PC-3 (cell line): ENCODE measurements at regions not wholly inside any gene's neighbourhood (a gene's known extent, or its start where the extent isn't known, plus 50 kb on each side); places are given as distances from the start of the nearest gene placed in this dataset.

Experiments used
- CTCF ChIP-seq: fragments of 300-600 bp; sonication (generic); conservative IDR thresholded peaks from 2 replicates; pipeline ENCODE4 v1.5.1; 2017; ENCODE audit warnings: antibody characterized with exemption, low read depth, mild to moderate bottlenecking, low read length
- EZH2 ChIP-seq: fragments of 300-600 bp; sonication (generic); IDR thresholded peaks from one replicate; pipeline ENCODE4 v1.6.1; 2017; ENCODE audit warnings: antibody characterized with exemption, mild to moderate bottlenecking, low read length; ENCODE audit not compliant: unreplicated experiment
- EZH2phosphoT487 ChIP-seq: fragments of 300-600 bp; sonication (generic); IDR thresholded peaks from 2 replicates; pipeline ENCODE4 v1.6.1; 2018; ENCODE audit warnings: mild to moderate bottlenecking, antibody characterized with exemption, low read length, borderline replicate concordance

- no peak for TF ChIP-seq CTCF
- TF ChIP-seq EZH2phosphoT487, result no peak
- no peak for TF ChIP-seq EZH2
Observed at GRCh38 chr11:37984991-37985390, 1387.0 kb upstream of the RAG2 start.
